Skeletal muscle tissue (tissue), 3 donors: ENCODE measurements at regions not wholly inside any gene's neighbourhood (a gene's known extent, or its start where the extent isn't known, plus 50 kb on each side); places are given as distances from the start of the nearest gene placed in this dataset.
"Not testable (repeated sequence)": the region's sequence is repeated elsewhere in the genome, so short reads cannot be mapped to it uniquely, and the experiment has no call there.

ENCODE experiments used
- H3K27ac ChIP-seq: one replicate; pipeline ENCODE4 v1.7.0; 2013; ENCODE audit warnings: mild to moderate bottlenecking, low read depth, low read length, inconsistent platforms
- H3K27me3 ChIP-seq, 3 donors: one replicate each; pipeline ENCODE4 v1.7.0; 2013; ENCODE audit warnings: low read length in 3 of 3; ENCODE audit not compliant: control insufficient read depth in 3 of 3, insufficient read depth in 3 of 3
- H3K36me3 ChIP-seq, 3 donors: one replicate each; pipeline ENCODE4 v1.7.0; 2013; ENCODE audit warnings: low read length in 3 of 3; ENCODE audit not compliant: control insufficient read depth in 3 of 3, insufficient read depth in 3 of 3
- H3K4me1 ChIP-seq, 3 donors: one replicate each; pipeline ENCODE4 v1.7.0; 2013; ENCODE audit warnings: low read length in 3 of 3, mild to moderate bottlenecking in 3 of 3; ENCODE audit not compliant: control insufficient read depth in 3 of 3, insufficient read depth in 3 of 3
- H3K4me3 ChIP-seq, 3 donors: one replicate each; pipeline ENCODE4 v1.7.0; 2013; ENCODE audit warnings: low read length in 3 of 3
- H3K9ac ChIP-seq, 3 donors: one replicate each; pipeline ENCODE4 v1.7.0; 2013; ENCODE audit warnings: low read length in 3 of 3, mild to moderate bottlenecking in 3 of 3, moderate library complexity in 2 of 3, low read depth in 1 of 3
- H3K9me3 ChIP-seq, 3 donors: one replicate each; pipeline ENCODE4 v1.7.0; 2013; ENCODE audit warnings: low read length in 3 of 3; ENCODE audit not compliant: control insufficient read depth in 3 of 3
- donor health status: Osteomylitis.

GRCh38 chr6:134666125-134666524 lies 283.8 kb downstream of the ALDH8A1 start:
- no peak overlapping the region for H3K27ac ChIP-seq
- H3K9ac ChIP-seq: no peak overlapping the region
- H3K4me3 ChIP-seq: no peak overlapping the region
- H3K9me3 ChIP-seq: no peaks in the 10 kb centered on the region
- no peaks in the 10 kb centered on the region for H3K4me1 ChIP-seq
- no peaks in the 10 kb centered on the region for H3K27me3 ChIP-seq
- H3K36me3 ChIP-seq: no peaks in the 10 kb centered on the region

- Histone ChIP-seq H3K27ac (no peak overlapping the region), H3K4me3 (no peak overlapping the region), H3K4me1 (no peaks in the 10 kb centered on the region), H3K9me3 (no peaks in the 10 kb centered on the region), H3K36me3 (no peaks in the 10 kb centered on the region), H3K9ac (no peak overlapping the region), H3K27me3 (no peaks in the 10 kb centered on the region)
These were observed 284.7 kb downstream of the ALDH8A1 start for GRCh38 chr6:134665029-134665723.

DNA sequence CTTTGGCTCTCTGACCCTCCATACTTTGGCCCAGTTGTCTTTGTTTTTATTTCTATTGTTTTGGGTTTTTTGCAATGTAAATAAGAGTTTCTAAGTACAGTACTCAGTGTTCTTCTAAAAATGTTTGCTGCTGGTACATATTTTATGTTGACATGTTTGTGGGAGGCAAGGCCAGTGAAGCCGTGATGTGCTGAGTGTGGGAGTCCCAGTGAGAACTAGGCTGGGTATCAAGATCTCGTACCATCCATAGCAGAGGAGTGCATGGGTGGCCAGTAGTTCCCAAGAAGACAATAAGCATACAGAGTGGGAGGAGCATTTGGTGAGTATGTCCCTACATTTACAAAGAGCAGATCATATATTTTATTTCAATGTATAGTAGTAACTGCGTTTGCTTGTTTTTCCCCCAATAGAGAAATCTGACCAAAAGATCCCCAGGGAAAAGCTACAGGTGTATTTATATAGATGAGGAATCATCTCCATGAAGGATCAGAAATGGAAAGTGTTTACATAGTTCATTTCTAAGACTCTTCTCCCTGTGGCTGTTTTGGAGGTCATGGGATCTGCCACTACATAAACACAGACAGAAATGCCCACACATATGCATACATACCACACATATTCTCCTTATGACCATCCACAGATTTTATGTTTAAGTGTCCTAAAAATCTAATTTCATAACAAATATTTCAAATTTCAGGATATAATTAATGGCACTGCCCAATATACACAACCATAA lies 285.9 kb downstream of the ALDH8A1 start:
- Histone ChIP-seq H3K27ac (no peak overlapping the region), H3K9ac (no peak overlapping the region), H3K4me1 (no peaks in the 10 kb centered on the region), H3K36me3 (no peaks in the 10 kb centered on the region), H3K9me3 (no peaks in the 10 kb centered on the region), H3K4me3 (no peak overlapping the region), H3K27me3 (no peaks in the 10 kb centered on the region)

DNA sequence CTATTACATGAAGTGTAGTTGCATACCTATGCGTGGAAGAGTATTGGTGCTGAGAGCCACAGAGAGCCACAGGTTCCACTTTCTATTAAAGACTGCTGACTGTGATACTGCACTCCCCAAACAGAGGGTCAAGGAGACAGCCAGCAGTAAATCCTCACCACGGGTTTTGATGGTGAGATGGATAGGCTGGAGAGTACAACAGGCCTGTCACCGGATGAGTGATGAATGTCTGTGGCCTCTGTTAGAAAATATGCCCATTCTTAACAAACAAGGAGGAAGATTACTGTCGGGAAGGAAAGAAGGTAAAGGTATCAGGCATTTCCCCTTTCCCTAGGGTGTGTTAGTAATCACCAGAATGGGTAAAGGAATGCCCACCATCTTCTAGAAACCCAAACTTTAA lies 286.5 kb downstream of the ALDH8A1 start:
- Histone ChIP-seq H3K27ac (no peak overlapping the region), H3K27me3 (no peaks in the 10 kb centered on the region), H3K9ac (no peak overlapping the region), H3K4me3 (no peak overlapping the region), H3K4me1 (no peaks in the 10 kb centered on the region), H3K36me3 (no peaks in the 10 kb centered on the region), H3K9me3 (no peaks in the 10 kb centered on the region)

DNA sequence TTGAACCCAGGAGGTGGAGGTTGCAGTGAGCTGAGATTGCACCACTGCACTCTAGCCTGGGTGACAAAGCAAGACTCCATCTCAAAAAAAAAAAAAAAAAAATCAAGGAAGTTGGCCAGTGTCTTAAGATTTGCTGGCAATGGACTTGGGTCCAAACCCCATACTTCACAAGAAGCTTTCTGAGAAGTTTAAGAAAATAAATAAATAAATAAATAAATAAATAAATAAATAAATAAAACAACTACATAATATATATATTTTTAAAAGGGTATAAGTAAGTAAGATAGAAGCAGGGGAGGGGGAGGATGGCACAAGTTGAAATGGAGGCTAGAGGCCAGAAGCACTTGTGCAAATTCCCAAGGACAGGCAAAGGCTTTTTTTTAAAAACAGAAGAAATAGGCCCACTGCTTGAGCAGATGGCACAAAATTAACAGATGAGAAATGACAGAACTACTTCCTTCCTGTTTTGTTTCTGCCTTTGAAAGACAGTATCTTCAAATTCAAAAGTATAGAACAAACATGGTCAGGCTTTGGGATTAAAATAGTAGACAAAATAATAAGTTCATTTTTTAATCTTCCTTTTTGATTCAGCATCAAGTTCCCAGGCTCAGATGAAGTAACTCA lies 287.7 kb downstream of the ALDH8A1 start:
- H3K9ac ChIP-seq: no peak overlapping the region
- H3K27ac ChIP-seq: no peak overlapping the region
- H3K4me1 ChIP-seq: no peaks in the 10 kb centered on the region
- no peak overlapping the region for H3K4me3 ChIP-seq
- H3K36me3 ChIP-seq: no peaks in the 10 kb centered on the region
- H3K9me3 ChIP-seq: no peaks in the 10 kb centered on the region
- H3K27me3 ChIP-seq: no peaks in the 10 kb centered on the region

DNA sequence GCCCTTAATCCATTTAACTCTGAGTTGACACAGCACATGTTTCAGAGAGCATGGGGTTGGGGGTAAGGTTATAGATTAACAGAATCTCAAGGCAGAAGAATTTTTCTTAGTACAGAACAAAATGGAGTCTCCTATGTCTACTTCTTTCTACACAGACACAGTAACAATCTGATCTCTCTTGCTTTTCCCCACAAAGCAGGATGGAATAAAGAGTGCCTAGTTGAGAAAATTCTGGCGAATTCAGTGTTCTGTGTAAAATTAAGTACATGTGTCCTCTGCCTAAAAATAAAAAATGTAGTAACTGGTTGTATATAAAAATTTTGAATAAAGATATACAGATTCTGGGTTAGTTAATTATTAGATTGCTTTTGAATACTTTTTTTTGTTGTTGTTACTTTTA lies 290.0 kb downstream of the ALDH8A1 start:
- not testable (repeated sequence) for H3K9me3 ChIP-seq, H3K4me1 ChIP-seq, H3K27ac ChIP-seq, H3K27me3 ChIP-seq, H3K4me3 ChIP-seq, H3K9ac ChIP-seq, H3K36me3 ChIP-seq

- Histone ChIP-seq H3K36me3 (no peaks in the 10 kb centered on the region), H3K4me1 (no peaks in the 10 kb centered on the region), H3K4me3 (no peak overlapping the region), H3K9me3 (no peaks in the 10 kb centered on the region), H3K9ac (no peak overlapping the region), H3K27ac (no peak overlapping the region), H3K27me3 (no peaks in the 10 kb centered on the region)
These were observed 291.3 kb downstream of the ALDH8A1 start for GRCh38 chr6:134658596-134658995.

GRCh38 chr6:134657751-134658527 lies 292.0 kb downstream of the ALDH8A1 start:
- Histone ChIP-seq H3K9ac (no peak overlapping the region), H3K4me1 (no peaks in the 10 kb centered on the region), H3K27me3 (no peaks in the 10 kb centered on the region), H3K9me3 (no peaks in the 10 kb centered on the region), H3K36me3 (no peaks in the 10 kb centered on the region), H3K4me3 (no peak overlapping the region), H3K27ac (no peak overlapping the region)

DNA sequence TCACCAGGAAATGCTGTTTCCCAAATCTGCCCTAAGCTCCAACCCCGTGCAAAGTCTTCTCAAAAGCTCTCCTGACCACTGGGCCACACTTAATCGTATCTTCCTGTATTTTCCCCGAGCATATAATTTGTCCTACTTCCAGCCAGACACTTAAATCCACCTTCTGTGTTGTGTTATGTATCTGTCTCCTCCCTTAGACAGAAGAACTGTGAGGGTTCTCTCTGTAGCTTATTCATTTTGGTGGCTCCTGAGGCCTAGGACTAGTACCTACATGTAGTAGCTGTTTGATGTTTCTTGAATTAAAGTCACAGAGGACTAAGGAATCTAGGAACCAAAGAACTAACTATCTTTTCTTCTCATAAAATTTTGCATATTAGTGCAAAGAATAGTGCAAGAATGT lies 292.6 kb downstream of the ALDH8A1 start:
- no peaks in the 10 kb centered on the region for H3K4me1 ChIP-seq
- H3K27me3 ChIP-seq: no peaks in the 10 kb centered on the region
- H3K9me3 ChIP-seq: no peaks in the 10 kb centered on the region
- no peak overlapping the region for H3K4me3 ChIP-seq
- H3K9ac ChIP-seq: no peak overlapping the region
- H3K27ac ChIP-seq: no peak overlapping the region
- H3K36me3 ChIP-seq: no peaks in the 10 kb centered on the region

GRCh38 chr6:134654751-134655150 lies 295.1 kb downstream of the ALDH8A1 start:
- no peaks in the 10 kb centered on the region for H3K4me1 ChIP-seq
- no peak overlapping the region for H3K27ac ChIP-seq
- H3K9me3 ChIP-seq: no peaks in the 10 kb centered on the region
- H3K9ac ChIP-seq: no peak overlapping the region
- no peaks in the 10 kb centered on the region for H3K27me3 ChIP-seq
- H3K4me3 ChIP-seq: no peak overlapping the region
- no peaks in the 10 kb centered on the region for H3K36me3 ChIP-seq
